Hematopoietic multipotent progenitor cell treated with erythropoietin and hydrocortisone succinate and interleukin-3 and kit ligand, for 6 days (in vitro differentiated cells): ENCODE measurements at regions not wholly inside any gene's neighbourhood (a gene's known extent, or its start where the extent isn't known, plus 50 kb on each side); places are given as distances from the start of the nearest gene placed in this dataset.
"Not testable (repeated sequence)": the region's sequence is repeated elsewhere in the genome, so short reads cannot be mapped to it uniquely, and the experiment has no call there.

Source experiments
- DNase-seq: peaks from one replicate; pipeline ENCODE4 v3.0.0-alpha.2; 2015

DNA sequence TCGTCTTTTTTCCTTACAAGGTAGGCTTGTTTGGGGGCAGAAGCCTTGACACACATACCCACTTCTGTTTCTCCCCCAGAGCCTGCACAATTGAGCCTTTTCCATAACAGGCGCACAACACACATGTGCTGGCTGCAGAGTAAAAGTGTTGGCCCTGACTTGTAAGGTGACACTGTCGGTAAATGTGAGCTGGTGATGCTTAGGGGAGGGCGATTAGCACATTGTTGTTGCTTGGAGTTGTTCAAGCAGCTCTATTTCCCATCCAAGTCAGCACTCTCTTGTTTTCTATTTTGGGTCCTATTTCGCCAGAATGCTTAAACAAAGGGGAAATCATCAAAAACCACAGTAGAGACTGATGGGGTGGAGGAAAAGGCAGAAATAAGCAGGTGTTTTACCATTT, 51.9 kb upstream of the PTPRJ start:
- no peak for DNase-seq

DNA sequence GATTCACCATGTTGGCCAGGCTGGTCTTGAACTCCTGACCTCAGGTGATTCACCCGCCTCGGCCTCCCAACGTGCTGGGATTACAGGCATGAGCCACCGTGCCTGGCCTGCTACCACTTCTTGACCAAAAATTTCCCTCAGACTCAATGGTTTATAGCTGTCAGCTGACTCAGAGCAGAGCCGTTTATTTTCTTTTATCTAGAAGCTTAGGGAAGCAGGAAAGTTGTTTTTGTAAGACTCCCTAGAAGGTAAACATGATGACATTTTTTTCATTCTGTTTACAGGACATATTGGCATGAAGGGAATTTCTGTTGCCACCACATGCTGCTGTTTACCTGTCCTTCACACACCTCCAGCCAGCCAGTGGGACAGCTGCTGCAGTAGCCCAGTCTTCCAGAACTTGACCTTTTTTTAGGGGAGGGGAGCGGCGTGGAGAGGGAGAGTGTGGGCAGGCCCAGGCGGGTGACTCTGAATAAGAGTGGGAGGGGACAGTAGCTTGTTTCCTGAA, 56.1 kb upstream of the PTPRJ start:
- no peak for DNase-seq

DNA sequence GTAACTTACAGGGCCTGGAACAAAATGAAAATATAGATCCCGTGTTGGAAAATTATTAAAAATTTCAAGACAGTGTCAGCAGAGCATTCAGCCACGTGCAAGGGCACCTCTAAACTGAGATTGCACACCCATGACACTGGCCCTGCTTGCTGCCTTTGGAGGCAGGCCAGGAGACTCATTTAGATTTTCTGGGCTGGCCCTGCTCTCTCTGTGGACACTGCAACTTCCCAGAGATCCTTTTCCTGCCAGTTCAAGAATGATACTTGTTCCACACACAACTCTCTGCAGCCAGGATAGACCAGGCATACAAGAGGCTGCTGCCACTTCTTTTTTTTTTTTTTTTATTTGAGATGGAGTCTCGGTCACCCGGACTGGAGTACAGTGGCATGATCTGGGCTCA, 56.7 kb upstream of the PTPRJ start:
- DNase-seq, result no peak

DNA sequence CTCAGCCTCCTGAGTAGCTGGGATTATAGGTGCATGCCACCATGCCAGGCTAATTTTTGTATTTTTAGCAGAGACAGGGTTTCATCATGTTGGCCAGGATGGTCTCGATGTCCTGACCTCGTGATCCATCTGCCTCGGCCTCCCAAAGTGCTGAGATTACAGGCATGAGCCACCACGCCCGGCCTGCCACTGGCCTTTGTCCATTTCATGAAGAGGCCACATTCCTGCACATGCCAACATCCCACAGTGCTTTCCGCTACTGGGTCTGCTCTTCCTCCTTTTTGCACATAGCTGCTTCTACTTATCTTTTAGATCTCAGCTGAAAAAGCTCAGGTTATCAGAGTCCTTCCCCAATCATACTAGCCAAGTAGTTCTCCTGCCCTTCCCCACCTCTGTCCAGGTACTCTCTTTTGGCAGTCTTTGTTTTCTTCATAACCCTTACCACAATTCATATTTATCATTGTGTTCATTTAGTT, 59.2 kb upstream of the PTPRJ start:
- not testable (repeated sequence) for DNase-seq

DNA sequence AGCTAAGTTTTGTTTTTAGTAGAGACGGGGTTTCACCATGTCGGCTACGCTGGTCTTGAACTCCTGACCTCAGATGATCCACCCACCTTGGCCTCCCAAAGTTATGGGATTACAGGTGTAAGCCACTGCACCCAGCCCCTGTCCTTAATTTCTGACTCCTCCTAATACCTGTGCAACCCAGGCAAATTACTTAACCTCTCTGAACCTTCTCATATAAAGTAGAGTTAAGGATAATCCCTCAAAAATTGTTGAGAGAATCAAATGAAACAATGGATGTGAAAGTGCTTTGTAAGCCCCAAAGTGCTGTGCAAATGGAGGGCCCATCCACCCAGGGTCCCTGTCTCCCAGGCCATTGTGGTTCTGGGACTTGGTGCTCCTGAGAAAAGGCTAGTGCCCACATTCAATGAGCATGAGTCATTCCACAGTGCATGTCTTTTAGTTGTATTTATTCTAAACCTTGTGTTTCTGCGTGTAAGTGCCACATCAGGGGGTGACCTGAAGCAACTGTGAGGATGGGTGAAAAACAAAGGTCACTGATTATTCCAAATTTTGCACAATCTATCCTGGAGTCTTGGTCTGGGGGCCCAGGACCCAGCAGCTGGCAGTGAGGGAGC, 61.4 kb upstream of the PTPRJ start:
- DNase-seq, result no peak

DNA sequence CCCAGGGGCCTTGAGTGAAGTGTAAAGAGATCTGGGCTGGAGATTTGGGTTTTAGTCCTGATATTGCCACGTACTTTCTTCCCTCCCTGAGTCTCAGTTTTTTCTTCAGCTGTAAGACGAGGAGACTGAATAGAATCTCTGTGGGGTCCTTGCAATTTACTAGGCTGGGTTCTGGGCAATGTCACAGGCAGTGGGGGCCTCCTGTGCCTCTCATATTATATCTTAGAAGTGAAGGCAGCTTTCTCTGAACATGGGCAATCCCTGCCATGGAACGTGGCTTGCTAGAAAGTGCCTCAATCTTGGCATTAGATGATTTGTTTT, 62.0 kb upstream of the PTPRJ start:
- DNase-seq, result no peak

DNA sequence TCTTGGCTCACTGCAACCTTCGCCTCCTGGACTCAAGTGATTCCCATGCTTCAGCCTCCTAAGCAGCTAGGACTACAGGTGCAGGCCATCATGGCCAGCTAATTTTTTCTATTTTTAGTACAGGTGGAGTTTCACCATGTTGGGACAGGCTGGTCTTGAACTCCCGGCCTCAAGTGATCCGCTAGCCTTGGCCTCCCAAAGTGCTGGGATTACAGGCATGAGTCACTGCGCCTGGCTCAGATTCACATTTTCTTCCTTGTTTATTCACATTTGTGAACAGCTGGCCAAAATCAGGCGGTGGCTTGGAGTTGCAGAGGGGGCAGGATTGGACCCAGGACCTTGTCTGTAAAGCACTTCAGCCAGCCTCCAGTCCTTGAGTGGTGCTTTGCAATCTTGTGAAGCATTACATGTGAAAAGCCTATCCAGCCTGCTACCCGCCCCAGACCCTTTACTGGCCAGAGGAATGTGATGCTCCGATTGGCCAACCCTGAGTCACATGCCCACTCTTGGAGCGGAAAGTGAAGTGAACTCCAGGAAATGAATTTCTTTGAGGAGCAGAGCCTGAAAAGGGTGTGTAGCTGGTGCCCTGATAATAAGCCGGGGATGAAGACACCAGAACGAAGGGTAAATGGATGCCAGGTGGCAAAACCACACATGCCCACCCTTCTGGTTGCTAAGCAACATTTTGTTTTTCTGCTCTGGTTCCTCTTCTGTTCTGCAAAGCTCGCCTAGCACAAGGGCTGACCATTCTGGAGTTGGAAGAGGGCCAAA, 62.6 kb upstream of the PTPRJ start:
- DNase-seq, result peak; percentile 89

DNA sequence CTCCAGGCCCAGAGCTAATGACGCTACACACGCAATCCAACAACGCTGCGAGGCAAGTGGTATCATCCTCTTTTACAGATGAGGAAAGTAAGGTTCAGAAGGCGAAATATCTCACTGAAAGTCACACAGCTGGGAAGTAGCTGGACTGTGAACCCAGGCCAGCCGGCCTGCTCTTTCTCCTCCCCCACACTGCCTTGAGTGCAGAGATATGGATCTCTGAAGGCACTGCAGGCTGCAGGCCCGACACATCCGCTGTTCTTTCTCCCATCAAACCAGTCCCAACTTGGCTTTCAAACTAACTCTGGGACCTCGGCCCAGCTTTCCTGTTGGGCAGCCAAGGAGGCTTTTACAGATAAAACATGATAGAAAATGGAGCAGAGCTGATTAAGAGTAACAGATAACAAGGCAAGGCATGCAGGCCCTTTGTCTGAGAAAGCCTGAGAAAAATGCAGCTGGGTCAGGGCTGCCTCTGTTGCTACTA, 64.0 kb upstream of the PTPRJ start:
- DNase-seq, result peak; percentile 32

DNA sequence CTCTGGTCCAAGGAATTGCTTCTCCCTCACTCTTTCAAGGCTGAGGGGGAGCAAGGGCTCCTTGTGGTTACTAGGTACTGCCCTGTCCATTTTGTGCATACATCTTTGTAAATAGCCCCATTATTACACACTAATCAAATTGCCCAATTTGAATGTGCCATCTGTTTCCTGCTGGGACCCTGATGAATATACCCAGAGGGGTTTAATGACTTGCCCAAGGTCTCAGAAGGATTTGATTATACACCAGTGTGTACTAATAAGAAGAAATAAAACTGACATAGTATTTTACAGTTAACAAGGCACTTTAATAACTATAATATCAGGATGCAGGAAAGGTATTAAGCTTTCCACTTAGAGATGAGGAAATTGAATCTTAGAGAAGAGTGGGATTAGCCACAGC, 64.6 kb upstream of the PTPRJ start:
- DNase-seq, result no peak

DNA sequence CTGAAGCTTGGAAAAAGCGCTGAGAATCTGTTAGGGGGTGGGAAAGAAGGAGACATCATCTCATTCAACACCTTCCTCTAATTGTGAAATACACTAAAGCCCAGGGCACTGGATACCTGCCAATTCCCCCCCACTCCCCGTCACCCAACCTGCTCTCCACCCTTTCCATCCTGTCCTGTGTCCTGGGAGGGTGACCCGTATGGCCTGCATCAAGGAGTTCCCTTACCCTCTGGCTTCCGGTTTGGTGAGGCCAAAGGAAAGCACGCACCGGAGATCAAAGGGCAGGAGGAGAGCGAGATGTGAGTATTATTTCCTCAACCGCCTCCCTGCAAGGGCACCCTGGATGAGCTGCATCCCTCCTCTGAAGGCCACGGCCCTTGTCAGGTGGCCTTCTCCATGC, 65.0 kb upstream of the PTPRJ start:
- DNase-seq, result no peak

DNA sequence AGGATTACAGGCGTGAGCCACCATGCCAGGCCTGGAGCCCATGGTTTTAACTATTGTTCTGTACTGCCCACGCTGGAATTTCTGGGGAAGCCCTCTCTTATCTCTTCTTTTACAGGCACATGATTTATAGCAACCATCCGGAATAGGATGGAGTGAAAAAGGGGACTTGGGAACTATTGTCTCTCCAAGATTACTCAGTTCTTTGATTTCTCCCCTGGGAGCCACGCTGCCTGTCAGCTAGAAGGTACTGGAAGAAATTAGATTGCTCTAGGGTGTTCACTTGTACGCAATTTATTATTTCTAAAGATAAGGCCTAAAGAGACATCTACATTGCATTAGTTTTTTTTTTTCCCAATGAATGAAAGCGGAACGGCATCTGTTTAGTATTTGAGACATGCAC, 65.6 kb upstream of the PTPRJ start:
- no peak for DNase-seq

DNA sequence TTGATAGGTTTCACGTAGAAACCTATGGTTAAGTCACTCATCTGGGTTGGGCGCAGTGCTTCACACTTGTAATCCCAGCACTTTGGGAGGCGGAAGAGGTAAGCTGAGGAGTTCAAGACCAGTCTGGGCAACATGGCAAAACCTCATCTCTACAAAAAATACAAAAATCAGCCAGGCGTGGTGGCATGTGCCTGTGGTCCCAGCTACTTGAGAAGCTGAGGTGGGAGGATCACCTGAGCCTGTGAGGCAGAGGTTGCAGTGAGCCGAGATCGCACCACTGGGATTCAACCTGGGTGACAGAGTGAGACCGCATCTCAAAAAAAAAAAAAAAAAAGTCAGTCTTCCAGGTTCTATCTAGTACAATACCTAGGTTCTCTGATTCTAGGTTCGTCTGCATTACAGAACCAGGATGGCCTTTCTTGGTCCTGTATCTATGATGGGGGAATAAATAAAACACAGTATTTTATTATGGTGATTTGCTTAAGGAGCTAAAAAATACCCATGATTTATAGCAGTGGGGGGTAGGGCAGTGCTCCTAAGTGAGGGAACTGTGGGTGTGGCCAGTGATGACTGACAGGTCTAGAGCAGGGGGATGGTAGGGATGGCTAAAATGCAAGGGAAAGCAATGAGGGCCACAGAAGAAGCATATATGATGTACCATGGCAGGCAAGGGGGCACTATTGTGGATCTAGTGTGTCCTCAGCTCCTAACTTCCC, 65.5 kb upstream of the NUP160 start:
- DNase-seq, result peak; percentile 30

DNA sequence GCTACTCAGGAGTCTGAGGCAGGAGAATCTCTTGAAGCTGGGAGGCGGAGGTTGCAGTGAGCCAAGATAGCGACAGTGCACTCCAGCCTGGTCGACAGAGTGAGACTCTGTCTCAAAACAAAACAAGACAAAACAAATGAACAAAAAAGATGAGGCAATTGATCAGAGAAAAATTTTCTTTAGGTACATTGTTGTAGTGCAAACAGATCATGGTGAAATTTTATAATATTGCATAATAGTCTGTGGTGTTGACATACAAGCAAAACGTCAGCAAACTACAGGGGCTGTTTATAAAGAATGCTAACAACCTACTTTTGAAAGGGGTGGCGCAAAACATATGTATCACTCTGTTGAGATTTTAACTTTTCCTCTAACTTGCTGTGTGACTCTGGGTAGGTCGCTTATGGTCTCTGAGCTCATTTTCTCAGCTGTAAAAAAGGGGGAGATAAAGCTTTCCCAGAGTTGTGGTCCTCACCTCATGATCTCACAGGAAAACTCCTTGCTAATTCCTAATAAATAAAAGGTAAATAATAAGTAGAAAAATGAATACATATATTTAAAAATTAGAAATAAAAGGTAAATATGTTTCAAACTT, 64.8 kb upstream of the NUP160 start:
- no peak for DNase-seq

DNA sequence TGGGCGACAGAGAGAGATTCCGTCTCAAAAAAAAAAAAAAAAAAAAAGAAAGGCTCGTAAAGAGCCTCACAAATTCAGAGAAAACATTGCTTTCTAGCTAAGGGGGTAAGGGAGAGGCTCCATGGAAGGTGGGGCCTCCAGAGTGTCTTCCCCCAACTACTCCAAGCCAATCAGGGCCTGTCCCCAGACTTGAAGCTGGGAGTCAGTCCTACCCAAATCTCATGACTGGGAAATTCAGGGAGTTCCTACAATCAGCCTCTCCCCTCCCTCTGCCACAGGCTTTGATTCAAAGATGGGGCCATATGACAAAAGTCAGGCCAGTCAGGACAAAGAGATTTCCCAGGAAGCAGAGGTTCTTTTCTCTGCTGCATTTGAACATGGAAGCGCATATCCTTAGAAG, 63.0 kb upstream of the NUP160 start:
- no peak for DNase-seq

DNA sequence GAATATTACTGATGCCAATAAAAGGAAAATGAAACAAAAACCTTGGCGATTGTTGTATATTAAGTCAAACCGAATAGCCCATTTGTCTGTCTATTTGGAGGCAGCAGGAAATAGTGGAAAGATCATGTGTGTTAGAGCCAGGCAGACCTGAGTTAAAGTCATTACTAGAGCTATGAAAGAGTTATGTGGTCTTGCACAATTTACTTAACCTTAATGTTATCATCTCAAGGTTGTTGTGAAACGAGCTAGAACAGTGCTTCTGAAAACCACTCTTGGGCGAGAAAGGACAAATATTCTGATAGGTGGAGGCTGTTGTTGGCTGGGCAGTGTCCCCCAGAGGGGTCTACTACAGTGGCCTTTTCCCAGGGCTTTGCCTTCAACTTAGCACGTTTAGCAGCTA, 60.0 kb upstream of the NUP160 start:
- DNase-seq, result peak; percentile 73

DNA sequence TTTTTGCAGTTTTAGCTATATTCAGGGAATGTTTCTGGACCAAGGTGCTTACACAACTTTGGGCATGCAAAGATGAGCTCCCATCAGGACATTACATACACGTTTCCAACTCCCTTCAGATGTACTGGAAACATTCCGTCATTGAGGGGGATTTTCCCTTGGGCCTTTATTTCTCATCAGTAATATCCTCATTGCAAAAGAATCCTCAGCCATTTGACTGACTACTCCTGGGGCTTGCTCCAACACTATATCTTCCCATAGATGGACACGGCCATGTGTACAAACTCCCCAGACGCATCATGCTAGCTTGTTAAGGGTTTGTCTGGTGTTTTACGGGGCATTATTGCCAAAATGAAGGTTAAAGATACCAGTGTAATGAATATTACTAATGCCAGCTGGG, 59.3 kb upstream of the NUP160 start:
- DNase-seq, result no peak

DNA sequence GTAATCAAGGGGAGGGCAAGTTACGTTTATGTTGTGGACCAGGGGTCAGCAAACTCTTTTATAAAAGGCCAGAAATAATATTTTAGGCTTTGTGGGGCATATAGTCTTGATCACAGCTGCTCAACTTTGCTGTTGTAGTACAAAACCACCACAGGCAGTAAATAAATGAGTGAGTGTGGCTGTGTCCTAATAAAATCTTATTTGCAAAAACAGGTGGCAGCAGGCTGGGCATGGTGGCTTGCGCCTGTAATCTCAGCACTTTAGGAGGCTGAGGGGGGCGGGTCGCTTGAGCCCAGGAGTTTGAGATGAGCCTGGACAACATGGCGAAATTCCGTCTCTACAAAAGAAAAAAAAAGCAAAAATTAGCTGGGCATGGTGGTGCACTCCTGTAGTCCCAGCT, 57.9 kb upstream of the NUP160 start:
- no peak for DNase-seq

DNA sequence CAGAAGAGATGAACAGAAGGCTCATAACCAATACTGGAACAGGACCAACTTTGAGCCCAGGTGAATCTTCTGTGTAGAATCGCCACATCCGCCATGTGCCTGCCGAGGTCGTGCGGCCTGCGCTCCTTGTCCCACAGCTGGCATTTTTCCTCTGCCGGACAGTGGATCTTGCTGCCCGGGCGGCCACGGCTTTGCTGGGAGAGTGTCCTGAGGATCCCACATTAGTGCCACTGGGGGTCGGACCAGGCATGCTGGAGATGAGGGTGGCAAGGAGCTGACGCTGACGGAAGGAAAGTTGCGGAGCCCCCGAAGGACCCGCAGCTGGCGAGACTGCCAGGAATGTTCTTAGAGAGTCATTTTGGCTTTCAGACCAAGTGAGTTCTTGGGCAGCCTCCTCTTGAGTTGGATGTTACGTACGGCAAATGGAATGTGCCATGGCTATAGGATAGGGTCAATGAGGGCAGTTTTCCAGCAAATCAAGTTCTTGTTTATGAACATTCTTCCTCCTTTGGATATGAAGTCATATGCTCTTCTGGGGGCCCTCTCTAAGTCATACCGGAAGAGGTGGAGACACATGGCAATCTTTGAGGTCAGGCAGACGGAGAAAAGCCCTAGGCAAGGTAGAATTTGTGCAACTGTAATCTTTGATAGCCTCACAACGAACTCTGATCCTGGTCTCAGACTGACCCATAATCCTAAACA, 57.4 kb upstream of the NUP160 start:
- no peak for DNase-seq

DNA sequence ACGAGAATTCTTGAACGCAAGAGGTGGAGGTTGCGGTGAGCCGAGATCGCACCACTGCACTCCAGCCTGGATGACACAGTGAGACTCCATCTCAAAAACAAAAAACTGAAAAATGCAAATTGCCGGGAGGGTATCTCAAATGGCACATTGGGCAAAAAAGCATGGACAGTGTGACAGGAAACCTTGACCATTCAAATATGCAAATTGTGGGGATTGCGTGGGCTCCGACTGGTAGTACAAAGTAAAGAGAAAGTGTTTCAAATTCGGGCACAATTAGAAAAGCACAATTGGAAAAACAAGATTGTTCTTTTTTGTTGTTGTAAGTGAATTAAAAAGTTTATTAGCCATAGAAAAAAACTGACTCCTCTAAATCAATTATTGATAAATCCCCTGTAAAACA, 56.7 kb upstream of the NUP160 start:
- no peak for DNase-seq

DNA sequence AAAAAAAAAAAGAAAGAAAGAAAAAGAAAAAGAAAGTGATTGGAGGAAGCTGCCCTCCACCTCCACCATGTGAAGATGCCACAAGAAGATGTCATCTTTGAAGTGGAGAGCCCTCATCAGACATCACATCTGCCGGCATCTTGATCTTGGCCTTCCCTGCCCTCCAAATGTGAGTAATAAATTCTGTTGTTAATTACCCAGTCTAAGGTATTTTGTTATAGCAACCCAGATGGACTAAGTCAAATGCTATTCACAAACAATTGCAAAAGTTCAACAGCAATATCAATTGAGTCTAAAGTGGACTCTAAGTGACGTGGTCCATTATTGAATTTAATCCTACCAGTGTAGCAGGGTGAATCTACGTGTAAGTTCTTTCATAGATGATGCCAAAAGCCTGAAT, 55.9 kb upstream of the NUP160 start:
- no peak for DNase-seq

DNA sequence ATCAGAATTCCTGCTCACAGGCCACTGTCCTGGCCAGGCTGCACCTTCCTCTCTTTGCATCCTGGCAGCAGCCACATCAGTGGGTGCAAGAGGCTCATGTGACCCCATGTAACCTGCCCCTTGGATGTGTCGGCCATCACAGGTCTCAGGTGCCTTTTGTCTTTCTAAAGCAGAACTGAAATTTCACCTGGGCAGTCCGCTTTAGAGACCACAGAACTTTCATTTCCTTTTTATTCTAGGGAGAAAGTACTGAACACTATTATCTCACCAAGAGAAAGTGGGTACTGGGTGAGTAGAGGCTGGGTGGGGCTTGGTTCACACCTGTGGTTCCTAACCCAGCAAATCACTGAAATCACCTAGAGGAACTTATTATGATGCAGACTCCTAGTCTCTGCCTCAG, 51.7 kb upstream of the NUP160 start:
- no peak for DNase-seq
